Stimulated activated naive CD4-positive, alpha-beta T cell (primary cell): ENCODE measurements at regions not wholly inside any gene's neighbourhood (a gene's known extent, or its start where the extent isn't known, plus 50 kb on each side); places are given as distances from the start of the nearest gene placed in this dataset.
"Not testable (repeated sequence)": the region's sequence is repeated elsewhere in the genome, so short reads cannot be mapped to it uniquely, and the experiment has no call there.

Experiments used
- DNase-seq, 6 experiments: peaks; one replicate each; lab custom pipeline; 2025; lab: John Stamatoyannopoulos, UW

DNA sequence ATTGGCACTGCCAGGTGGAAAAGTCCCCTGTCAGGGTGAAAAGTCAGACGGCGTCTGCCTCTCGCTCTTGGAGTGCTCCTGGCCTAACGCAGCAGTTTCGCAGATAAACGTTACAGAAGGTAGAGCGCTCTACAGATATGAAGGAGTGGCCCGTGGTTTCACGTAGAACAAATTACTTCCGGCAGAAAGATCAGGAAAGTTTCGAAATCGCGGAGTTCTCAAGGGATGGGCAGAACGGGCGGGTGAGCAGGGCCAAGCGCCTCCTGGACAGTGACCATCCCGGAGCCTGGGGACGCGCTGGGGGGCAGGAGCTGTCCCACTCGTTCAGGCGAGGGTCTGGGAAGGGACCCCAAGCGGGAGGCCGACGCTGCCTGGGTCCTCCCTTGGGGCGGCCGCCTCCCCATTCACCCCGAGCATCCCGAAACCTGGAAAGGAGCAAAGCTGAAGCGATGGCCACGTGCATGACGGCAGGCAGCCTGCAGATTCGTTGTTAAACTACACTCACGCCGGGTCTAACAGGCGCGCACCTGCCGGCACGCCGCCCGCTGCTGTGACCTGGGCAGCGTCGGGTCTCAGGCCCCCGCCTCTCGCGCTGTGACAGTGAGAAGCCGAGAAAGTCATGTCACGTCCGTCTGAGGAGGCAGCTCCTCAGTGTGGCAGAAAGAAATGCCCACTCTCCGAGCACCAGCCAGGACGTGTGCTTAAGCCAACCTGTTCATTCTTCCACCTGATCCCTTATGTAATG, 122.9 kb upstream of the SALL3 start:
- no peak for DNase-seq

DNA sequence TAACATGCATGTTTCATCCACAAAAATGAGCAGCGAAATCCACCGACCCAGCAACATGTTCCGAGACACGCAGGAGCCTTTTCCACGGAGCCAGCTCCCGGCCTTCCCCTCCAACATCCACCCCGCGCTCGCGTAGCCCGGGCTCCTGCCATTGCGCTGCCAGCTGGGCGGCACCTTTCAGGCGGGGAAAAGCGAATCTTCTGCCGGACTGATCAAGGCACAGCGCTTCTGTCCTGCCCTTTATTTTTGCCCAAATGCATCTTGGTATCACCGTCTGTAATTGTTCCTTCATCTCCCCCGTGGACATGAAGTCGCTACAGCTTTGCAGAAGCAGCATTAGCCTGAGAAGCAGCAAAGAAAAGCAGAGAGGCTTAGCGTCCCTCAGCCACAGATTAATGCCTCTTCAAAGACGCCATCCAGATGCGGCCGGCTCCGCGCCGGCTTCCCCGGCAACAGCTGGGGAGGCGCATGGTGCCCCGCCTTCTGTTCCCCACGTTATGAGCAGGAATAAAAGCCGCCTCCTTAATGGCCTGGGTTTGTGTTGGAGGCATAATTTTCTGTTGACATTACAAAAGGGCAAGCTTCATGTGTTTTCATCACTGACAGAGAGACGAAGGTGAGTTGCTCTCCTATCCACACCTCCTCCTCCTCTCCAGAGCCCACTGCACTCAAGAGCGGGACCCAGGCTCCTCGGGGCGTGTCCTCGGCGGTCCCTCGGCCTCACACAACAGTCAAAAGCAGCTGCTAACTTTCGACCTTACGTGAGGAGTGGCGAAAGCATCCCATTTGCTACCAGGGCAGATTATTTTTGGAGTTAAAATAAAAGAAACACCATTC, 122.1 kb upstream of the SALL3 start:
- no peak for DNase-seq

DNA sequence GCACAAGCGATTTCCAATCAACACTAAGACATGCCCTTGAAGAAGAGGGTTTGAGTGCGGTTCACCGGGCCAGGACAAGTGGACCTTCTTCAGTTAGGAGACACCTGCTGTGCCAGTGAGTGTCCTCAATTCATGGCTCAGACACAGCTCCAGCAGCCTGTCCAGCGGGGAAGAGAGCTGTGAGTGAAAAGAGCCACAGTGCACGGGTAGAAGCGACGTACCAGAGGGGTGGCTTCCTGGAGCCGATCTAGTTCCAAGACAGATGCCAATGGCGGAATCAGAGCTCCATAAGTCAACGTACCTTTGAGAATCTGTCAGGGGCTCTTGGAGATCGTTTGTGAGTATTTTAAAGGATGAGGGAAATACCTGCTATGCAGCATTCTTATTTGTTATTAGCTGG, 119.9 kb upstream of the SALL3 start:
- no peak for DNase-seq

DNA sequence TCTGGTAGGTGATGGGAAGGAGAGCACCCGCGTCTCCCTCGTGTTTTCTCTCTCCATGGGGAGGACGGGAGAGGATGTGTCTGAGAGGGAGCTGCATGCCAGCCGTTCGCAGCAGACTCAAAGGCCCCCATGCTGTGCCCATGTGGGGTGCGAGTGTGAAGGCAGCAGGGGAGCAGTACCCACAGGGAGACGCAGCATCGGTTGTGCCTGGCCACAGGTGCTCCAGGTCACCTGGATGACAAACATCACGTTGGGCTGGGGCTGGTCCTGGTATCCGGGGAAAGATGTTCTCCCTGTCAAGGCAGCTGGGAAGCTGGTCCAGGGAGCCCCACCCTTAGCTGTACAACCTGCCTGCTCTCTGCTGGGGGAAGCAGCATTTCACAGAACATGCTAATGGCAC, 119.5 kb upstream of the SALL3 start:
- no peak for DNase-seq

DNA sequence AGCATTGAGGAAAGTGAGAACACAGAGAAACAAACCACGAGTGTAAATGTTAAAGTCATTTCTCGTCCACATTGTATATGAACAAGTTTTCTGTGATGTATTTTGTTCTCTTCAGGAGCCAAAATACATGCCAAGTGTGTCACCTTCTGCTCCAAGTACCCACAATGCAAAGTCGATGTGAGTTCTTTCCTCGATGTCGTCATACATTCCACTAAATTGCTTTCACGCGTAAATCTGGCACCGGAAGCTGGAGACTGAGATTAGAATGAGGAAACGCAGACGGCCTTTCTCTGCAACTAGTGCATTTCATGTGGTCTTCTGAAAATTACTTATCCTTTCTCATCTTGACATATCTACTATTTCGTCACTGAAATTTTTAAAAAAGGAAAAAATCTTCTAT, 118.5 kb upstream of the SALL3 start:
- no peak for DNase-seq

DNA sequence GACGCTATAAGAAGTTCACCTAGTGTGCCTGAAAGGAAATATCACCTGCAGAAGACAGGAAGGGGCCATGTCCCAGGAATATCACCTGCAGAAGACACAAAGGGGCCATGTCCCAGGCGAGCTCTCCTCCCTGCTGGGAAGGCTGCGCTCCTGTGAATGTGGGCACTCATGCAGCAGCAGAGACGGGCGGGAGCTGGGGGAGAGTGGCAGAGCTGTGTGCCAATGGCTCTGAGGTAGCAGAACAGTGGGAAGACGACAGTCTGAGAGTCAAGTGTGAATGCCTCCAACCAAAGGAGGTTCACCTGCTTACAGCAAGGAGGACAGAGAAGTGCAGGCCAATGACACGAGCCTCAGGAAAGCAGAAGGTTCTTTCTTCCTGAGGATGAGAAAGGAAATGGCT, 117.9 kb upstream of the SALL3 start:
- DNase-seq, result no peak

DNA sequence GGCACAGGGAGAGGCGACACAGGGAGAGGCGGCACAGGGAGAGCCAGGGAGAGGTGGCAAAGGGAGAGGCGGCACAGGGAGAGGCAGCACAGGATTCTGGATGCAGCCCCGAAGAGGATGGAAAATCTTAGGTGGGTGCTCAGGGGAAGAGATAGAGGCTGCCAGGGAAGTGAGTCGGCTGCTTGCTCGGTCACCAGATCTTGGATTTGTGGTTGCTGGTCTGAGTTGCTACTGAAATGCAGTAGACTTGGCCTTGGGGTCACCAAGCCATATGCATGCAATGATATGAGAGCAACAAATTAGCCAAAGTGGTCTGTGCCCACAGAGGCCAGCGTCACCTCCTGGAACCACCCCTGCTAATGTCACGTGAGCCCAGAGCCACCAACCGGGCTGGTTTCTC, 117.2 kb upstream of the SALL3 start:
- DNase-seq, result no peak

DNA sequence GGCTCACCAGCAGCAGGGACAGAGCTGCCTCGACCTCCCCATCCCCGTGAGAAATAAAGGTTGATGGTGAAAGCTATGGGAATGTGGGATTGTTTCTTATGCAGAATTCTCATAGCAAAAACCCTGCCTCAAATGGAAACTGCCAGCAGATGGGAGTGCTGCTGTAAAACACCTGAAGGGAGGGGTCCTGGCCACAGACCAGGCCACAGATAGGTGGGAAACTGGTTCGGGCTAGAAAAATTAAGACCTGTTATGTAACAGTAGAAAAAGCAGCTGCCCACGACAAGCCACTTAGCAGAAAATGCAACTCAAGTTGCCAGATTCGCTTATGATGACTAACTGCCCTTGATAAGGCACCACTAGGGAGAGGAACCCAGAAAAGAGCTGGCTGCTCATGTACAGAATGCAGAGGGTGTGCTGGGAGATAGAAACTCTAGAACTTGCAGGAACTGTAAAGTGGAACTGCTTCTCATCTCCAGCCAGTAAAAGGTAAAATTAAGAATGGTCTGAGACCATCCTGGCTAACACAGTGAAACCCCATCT, 114.5 kb upstream of the SALL3 start:
- no peak for DNase-seq

DNA sequence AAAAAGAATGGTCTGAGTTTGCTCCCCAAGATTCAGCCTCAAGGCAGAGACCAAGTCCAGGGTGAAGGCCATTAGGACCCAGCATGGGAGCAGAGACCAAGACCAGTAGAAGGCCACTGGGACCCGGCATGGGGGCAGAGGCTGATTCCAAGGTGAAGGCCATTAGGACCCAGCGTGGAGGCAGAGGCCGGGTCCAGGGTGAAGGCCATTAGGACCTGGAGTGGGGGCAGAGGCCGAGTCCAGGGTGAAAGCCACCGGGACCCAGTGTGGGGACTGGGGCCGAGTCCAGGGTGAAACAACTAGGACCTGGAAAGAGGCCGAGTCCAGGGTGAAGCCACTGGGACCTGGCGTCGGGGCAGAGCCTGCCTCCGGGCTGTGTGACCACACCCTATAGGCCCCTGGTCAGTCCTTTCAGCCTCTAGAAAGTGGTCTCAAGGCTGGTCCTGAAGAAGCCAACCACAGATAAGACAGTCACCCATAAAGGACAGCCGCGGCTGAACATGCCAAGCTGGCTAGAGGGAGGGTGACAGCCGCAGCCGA, 113.8 kb upstream of the SALL3 start:
- DNase-seq, result no peak

DNA sequence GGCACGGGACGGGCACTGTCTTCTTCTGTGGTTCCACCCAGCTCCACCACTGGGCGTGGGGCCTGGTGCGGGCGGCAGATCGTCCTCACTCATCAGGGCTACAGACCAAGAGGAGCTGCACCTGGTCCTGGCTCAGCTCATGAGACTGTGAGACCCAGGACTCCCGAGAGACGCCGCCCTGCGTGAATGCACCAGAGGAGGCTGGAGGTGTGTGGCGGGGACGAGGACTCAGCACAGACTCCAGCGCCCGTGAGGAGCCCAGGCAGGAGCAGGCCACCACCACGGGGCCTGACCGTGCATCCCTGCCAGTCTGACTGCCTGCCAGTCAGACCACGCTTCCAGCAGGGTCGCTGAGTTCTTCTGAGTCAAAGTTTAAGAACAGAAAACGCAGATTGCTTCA, 112.5 kb upstream of the SALL3 start:
- no peak for DNase-seq

DNA sequence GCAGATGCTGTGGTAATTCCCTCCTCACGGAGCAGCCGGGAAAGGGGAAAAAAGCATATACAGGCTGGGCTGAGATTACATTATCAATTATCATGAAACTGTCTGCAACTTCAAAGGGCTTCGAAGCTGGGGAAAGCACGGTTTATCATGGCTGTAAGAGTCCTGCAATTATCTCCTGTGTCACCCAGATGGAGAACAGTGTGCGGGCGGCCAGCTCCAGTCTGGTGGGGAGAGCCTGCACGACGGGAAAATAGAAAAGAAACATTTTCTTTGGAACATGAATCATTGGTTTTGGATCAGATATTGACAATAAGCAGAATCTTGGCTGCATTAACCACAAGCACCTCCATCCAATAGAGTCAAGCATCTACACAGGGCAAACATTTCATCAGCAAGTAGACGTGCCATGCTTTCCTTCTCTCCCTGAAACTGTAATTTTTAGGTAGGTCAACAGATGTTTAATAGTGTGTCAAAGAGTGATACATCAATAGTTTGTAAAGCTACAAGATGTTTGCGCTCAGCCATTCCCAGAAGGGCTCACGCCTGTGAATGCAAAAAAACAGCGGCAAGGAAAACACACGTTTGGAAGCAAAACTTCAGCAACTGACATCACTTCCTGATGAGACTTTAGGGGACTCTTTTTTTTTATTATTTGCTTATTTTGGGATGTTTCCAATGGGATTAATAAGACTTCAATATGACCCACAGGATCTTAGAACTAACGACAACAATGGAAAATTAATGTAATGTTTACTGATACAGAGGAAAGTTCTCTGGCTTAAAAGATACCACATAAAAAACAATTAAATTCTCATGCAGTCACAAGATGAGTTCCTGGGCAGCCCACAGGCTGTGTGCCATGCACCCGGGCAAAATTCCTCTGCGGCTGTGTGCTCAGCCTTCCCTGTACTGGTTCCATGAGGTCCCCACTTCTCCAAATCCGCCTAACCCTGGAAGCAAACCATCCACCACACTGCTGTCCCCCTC, 111.0 kb upstream of the SALL3 start:
- DNase-seq, result no peak

DNA sequence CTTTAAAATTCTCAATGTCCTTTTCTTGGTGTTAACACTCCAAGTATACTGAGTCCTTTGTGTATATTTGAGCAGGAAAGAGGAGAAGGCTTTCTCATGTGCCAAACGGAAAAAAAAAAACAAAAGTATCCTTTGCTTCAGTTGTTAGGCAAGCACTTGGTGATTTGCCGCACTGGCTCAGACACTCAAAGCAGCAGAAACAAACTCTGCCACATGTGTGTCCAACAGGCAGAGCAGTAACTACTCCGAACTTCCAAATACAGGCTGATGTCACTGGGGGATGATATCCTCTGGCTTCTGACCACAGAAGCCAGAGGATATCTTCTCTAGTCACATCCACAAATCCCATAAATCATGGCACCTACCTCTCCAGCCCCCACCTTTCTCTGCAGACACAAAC, 108.0 kb upstream of the SALL3 start:
- no peak for DNase-seq

DNA sequence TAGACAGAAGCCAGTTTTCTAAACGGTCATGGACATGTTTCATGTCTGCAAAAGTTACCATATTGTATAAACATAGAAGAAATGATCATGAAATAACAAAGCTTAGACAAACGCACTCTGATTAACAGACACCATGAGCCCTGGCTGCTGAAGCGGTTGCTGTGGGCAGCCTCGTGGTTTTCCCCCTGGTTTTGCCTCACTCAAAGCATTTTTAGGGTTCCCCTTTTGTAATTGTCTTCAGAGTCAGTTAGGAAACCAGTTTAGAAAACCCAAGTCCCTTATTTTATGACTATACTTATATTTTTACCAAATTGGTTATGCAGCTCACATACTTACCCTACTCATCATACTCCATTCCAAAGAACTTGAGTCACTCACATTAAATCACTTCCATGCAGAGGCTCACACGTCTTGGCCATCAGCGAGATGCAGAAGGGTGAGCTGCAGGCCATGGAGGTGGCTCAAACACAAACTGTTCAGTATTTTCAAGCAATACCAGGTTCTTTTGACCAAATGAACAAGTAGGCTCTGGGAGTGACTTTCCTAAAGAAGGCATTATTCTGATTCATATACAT, 105.6 kb upstream of the SALL3 start:
- no peak for DNase-seq

DNA sequence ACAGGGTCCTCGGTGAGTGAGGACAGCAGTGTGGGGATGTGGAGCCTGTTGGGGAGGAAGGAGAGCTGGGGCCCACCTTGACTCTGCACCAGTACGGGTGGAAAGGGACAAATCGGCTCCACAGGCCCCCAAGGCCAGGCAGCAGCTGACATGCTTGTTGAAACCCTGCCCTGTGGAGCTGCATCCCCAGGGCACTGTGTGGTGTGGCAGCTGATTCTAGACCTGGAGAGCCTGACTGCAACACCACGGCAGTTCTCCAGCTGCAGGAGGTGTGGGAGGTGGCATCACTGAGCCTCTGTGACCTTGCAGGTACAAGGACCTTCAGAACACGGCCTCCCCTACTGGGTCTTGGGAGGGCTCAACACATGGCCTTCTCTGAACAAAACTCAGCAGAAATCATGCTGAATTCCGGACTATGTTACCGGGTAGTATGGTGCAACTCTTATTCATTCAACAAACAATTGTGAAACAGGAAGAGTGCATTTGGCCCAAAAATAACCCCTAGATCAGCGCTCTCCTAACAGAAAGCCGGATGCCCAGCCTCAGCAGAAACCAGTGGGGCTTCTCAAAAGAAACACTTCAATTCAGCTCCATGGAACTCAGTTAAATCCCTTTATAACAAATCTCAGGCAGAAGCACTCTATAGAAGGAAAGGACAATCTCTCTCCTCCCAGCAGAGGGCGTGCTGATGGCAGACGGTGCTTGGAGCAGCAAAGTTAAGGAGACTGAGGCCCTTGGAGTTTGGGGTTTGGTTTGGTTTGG, 104.4 kb upstream of the SALL3 start:
- no peak for DNase-seq

DNA sequence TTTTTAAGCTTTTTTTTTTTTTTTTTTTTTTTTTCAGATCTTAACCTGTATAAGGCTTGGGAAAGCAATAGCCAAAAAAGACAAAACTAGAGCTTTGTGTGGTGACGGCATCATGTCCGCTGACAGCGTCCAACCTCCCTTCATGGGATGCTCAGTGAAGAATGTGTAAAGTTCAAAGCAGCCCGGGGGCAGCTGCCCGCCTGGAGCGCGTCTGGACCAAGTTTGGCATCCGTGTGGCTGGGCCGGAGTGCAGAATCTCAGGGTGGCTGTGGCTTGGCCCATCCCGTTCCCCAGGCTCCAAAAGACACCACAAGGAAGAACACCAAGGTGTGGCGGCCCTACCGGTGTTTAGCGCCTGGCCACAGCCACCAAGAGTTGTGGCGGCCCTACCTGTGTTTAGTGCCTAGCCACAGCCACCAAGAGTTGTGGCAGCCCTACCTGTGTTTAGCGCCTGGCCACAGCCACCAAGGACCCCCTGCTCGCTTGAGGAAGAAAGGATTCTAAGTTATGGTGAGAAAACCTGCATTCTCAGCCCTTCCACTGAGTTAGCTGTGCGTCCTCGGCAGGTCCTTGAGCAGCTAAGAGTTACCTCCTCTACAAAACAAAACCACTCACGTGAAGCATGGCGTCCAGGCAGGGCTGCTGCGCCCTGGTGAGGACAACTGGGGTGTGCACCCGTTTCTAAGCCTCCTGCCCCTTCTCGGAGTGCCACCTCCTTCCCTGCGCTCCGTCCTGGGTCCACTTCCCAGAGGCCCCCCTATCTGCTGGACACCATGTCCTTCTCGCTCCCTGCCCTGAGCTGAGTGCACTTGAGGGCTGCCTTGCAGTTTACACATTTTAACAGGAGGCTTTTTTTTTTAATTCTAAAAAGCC, 103.6 kb upstream of the SALL3 start:
- DNase-seq, result no peak

DNA sequence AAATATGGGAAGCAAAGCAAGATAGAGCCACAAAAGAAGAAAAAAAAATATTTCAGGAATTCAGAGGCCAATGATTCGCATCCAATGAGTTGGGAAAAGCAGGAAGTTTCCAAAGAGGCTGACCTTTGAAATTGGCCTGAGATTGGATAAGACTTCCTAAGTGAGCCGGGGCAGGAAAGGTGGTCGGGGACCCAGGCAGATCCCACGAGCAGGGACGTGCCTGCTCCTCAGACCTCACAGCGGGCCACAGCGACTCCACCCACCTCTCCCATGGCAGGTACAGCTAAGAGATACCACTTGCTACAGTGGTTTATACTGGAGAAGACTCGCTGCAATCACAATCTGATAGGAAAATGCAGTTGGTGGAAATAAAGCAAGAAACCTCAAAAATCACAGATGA, 102.8 kb upstream of the SALL3 start:
- no peak for DNase-seq

DNA sequence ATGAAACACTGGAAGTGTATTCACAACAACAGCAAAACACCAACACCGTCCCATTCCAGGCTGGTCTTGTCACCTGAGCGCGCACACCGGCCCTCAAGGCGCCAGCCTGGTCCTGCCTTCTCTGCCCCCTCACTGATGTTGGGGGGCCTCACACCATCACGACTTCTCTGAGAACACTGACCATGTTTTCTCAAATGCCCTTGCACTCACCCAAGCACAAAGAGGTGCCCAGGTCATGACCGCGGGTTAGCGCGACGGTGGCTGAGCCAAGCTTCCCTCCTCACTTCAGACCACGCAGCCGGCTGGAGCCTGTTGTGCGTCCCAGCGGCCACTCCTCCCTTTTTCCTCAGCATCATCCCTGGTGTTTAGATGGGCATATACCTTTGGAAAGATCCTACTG, 101.3 kb upstream of the SALL3 start:
- DNase-seq, result no peak

DNA sequence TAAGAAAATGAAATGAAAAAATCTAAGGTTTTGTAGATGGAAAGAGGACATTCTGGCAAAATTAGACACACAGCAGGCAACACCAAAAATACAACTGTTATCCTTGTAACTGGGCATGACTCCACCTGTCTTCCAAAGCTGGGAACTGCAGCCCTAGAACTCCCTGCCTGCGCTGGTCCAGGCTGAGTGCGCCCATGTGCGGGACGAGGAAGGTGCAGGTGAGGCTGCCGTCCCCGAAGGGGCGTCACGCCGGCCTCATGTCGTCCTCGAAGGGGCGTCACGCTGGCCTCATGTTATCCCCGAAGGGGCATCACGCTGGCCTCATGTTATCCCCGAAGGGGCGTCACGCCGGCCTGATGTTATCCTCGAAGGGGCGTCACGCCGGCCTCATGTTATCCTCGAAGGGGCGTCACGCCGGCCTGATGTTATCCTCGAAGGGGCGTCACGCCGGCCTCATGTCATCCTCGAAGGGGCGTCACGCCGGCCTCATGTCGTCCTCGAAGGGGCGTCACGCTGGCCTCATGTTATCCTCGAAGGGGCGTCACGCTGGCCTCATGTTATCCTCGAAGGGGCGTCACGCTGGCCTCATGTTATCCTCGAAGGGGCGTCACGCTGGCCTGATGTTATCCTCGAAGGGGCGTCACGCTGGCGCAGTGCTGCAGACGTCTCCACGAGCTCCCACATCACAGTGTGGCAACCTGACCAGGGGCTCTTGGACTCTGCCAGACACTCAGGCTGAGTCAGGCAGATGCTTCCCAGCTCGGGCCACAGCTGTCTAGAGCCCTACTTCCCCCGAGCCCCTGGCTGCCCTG, 100.3 kb upstream of the SALL3 start:
- DNase-seq, result not testable (repeated sequence)

DNA sequence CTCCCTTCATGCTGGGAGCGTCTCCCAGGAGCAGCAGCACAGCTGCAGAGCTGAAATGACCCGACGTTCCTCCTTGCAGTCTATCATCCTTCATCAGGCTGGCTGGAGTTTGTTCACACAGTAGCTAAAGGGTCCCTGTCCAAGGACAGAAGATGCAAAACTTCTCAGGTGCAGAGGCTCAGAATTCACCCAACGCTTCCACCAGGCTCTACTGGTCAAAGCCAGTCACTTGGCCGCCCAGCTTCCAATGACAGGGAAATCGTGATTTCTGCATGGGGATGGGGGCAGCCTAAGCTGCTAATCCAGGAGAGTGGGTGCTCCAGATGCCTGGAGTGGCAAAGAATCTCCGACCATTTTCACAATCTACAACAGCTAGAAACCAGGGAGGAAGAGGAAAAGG, 97.0 kb upstream of the SALL3 start:
- DNase-seq, result no peak
